HG02798 (cell line): ENCODE measurements at regions not wholly inside any gene's neighbourhood (a gene's known extent, or its start where the extent isn't known, plus 50 kb on each side); places are given as distances from the start of the nearest gene placed in this dataset.
"Not testable (repeated sequence)": the region's sequence is repeated elsewhere in the genome, so short reads cannot be mapped to it uniquely, and the experiment has no call there.

Experiments used
- ATAC-seq: cut with Tn5 transposase; IDR thresholded peaks from one replicate; pipeline ENCODE4 v1.9.1; 2021; ENCODE audit warnings: mild to moderate bottlenecking; ENCODE audit not compliant: unreplicated experiment, poor library complexity

- ATAC-seq: no peak
These were observed 72.1 kb upstream of the DGKB start for GRCh38 chr7:14974688-14975087.

GRCh38 chr7:14973712-14974428, 71.3 kb upstream of the DGKB start:
- peak; percentile 73 for ATAC-seq

GRCh38 chr7:14971678-14972077, 69.1 kb upstream of the DGKB start:
- ATAC-seq: not testable (repeated sequence)

- ATAC-seq: not testable (repeated sequence)
These were observed 64.8 kb upstream of the DGKB start for GRCh38 chr7:14967376-14967775.

GRCh38 chr7:14962778-14963177, 60.2 kb upstream of the DGKB start:
- ATAC-seq: no peak

GRCh38 chr7:14960721-14961120, 58.2 kb upstream of the DGKB start:
- no peak for ATAC-seq

- ATAC-seq: no peak
These were observed 56.8 kb upstream of the DGKB start for GRCh38 chr7:14959339-14959738.

GRCh38 chr7:14954035-14954434, 51.5 kb upstream of the DGKB start:
- ATAC-seq: no peak
